GM21528 (cell line): ENCODE measurements at regions not wholly inside any gene's neighbourhood (a gene's known extent, or its start where the extent isn't known, plus 50 kb on each side); places are given as distances from the start of the nearest gene placed in this dataset.
"Not testable (repeated sequence)": the region's sequence is repeated elsewhere in the genome, so short reads cannot be mapped to it uniquely, and the experiment has no call there.

Experiments used
- ATAC-seq: cut with Tn5 transposase; IDR thresholded peaks from one replicate; pipeline ENCODE4 v1.9.1; 2021; ENCODE audit warnings: mild to moderate bottlenecking, moderate library complexity; ENCODE audit not compliant: unreplicated experiment, low FRiP score

DNA sequence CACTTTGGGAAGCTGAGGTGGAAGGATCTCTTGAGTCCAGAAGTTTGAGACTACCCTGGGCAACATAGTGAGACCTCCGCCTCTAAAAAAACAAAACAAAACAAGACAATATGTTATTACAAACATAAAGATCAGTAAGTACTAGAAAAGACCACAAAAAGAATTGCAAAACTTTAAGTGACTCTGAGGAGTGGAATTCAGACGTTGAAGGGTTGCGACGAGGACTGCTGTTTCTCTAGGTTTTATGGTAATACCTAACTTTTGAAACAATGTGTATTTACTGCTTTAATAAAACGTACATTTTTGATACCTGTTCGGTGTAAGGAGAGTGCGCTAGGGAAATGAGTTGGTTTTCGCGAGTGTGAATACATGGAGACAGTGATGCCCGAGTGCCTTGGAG is 250.4 kb downstream of the GATA3 start:
- ATAC-seq: no peak

DNA sequence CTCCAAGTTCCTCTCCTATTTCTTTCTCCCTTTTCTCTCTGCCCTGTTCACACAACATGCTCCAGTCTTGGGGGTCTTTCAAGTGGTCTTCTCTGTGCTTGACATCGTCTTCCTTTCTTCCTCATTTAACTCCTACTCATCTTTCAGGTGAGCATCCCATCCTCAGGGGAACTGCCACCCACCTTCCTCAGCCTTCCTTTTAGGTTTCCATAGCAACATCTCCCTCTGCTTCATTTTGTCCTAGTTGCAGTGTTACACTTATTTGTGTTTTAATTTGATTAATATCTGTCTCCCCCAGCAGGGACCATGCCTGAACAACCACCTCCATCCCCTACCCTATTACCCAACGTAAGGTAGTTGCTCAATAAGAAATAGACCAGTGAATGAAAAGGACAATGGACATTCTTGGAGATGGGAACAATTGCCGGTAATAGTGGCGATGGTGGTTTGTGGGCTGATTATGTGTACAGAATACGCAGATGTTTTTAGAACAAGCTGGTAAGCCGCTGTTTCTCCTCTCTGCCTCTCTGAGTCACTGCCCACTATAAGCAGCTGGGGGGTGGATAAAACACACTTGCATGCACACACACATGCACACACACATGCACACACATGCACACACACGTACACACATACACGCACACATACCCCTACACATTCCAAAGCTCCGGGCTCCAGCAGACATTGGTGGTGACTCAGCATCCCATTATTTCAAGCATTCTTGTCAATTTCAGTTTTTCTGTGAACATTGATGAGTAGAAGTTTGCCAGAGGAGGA is 251.6 kb downstream of the GATA3 start:
- no peak for ATAC-seq

DNA sequence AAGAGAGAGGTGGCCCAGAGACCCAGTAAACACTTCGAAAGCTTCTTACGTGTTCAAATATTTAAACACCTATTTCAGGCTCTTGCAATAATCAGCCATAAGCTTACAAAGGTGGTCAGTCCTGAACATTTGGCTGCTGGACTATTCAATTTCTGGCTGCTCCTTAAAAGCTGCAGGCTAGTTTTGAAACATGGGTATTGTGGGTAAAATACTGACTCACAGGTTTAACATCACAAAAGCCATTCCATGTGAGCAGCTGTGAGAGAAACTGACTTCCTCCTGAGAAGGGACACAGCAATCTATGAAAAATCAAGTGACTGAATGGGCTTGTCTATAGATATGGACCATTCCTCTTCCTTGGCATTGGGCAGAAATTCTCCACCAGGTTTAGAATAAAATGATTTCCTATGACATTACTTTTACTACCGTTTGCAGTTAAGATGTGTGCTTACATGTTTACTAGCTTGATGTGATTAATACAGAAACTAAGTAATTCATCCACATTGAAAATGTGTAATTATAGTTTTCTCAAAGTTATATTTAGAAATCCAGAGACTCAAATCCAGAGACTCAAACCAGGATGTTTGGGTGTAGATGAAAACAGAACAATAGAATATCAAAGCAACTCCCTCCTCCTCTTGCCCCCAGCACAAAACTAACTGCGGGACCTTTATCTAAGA is 252.3 kb downstream of the GATA3 start:
- ATAC-seq: no peak

DNA sequence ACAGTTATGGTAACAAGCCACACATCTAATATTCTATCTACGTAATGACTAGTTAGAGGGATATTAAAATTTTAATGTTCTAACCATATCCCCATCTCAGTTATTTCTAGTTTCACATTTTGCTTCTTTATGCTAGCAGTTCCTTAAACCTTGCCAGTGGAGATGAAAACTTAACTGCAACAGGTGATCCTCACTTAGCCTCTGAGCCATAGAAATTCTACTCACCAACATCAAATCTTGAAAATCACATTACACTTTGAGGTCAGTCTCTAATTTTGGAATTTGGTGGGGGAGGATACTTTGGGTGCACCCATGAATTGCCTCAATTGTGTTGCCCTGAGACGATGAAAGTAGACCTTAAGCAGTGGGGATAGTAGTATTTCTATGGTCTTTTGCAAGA is 256.4 kb downstream of the GATA3 start:
- ATAC-seq: no peak

DNA sequence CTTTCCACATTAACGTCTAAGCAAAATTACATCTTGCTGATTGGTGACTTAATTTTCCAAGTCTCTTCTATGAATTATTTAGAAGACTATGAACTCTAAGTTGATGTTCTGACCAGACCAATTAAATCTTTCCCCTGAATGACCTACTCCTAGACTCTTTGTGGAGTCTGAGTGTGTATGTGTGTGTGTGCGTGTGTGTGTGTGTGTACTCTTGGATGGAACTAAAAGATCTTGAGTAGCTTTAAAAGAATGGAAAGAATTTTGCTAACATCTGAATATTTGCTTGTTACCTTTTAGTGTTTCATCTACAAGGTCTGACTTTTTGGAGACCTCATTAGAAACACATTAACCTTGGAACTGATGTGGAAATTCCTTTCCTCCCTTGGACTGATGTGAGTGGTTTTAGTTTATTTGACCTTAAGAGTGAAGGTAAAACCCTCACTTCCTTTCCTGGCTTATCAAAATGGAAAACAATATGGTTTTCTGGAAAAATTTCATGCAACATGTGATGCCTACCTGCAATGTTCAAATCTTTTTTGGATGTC is 257.1 kb downstream of the GATA3 start:
- no peak for ATAC-seq

DNA sequence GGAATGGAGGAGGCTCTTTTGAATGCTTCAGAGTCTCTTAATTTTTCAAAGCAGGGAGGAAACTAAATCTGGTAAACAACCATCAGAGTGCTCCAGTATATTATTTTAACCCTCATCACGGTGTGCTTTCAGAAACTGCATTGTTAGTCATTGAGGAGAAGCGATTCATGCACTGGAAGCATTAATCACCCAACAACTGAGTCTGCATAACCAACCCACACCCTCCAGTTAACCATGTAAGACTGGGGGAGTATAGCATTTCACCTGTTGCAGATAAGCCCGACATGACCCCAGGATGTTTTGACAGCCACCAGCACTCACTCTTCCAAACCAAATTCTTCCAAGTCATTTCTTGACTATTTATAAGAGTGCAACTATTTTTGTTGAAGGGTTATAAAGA is 257.6 kb downstream of the GATA3 start:
- no peak for ATAC-seq

DNA sequence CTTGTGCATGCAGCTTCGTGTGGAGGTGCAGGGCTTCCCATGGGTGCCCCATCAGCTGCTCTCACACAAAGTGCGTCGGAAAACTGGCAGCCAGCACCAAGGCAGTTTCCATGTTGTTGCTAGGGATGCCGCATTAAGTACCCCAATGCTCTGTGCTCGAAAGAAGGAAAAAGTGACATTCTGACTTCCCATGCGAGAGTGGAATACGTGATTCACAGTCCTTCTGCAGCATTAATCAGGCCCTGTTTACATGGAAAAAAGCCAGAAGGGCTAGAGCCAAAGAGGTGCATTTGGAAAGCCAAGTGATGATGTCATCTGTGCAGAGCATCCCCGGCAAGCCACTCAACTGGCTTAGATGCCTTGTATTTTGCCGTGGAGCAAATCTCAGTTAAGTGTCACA is 258.3 kb downstream of the GATA3 start:
- no peak for ATAC-seq

DNA sequence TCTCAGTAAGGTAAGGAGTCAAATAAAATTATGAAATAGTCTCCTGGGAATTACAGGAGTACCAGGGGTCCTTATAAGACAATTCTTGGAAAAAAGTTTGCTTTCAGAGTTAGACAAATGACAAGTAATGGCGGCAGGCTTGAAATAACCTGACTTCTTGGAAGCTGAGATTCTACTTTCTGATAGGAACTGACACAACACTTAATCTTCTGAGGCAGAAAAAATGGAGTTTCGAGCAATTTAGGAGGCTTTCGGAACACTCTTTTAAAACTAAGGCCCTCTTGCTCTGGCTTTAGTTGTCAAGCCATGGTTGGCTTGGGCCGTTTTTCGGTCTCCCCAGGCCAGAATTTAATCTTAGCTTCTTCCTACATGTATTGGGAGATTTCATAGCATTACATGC is 260.0 kb downstream of the GATA3 start:
- no peak for ATAC-seq

DNA sequence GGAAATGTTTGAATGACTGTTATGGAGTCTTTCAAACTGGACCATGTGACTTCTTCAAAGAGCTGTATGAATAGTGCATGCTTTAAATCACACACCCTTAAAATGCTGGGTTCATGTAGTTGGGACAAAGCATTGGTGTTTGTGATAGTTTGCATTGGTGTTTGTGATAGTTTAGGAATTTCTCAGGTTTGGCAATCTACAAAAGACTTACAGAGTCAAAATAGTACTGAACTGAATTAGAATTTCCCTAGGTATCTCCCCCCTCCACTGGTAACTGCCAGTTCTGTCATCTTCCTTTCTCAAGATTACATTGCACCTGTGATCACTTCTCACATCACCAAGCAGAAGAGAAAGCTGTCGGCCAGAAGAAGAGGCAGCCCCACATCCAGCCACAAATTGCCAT is 261.1 kb downstream of the GATA3 start:
- no peak for ATAC-seq

DNA sequence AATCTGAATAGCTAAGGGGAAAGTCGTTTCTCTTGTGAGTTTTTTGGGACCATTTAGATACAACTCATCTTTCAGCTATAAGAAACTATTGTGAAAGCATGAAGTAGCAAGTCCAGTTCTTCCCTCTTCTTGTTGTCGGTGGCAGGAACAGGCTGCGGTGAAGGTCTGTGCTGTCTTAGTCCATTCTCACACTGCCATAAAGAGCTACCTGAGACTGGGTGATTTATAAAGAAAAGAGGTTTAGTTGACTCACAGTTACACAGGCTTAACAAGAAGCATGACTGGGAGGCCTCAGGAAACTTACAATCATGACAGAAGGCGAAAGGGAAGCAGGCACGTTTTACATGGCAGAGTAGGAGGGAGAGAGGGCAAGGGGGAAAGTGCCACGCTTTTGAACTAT is 261.8 kb downstream of the GATA3 start:
- ATAC-seq: no peak

DNA sequence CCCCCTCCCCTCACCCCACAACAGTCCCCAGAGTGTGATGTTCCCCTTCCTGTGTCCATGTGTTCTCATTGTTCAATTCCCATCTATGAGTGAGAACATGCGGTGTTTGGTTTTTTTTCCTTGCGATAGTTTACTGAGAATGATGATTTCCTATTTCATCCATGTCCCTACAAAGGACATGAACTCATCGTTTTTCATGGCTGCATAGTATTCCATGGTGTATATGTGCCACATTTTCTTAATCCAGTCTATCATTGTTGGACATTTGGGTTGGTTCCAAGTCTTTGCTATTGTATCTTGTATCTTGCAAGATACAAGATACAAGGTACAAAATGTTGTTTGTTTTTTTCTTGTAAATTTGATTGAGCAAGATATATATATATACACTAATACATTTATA is 263.9 kb downstream of the GATA3 start:
- ATAC-seq: not testable (repeated sequence)

DNA sequence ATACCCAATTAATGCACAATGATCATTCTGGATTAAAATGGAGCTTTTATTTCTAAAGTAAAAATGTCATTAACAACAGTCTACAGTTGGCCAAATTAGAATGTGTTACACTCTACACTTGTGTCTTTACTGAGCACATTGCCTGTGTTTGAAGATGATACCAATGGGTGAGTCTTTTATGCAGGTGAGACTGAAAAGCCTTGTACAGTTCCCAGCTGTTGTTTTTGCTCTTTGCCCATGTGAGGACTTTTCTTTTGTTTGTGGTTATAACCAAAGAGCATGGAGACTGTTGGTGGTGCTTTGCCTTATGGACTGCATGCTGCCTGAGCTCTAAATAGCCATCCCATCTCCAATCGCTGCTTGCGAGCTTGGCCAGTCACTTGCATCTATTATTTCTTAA is 264.5 kb downstream of the GATA3 start:
- no peak for ATAC-seq

DNA sequence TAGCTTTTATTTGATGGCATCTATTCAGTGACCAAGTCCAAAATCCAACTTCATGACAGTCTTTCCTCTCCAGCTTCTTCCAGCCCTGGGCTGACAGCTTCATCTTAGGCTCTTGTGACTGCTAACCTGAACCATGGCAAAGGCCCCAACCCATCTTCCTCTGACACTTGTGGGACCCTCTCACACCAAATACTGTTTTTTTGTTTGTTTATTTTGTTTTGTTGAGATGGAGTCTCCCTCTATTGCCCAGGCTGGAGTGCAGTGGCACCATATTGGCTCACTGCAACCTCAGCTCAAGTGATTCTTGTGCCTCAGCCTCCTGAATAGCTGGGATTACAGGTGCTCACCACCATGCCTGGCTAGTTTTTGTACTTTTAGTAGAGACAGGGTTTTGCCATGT is 265.2 kb downstream of the GATA3 start:
- ATAC-seq: no peak

DNA sequence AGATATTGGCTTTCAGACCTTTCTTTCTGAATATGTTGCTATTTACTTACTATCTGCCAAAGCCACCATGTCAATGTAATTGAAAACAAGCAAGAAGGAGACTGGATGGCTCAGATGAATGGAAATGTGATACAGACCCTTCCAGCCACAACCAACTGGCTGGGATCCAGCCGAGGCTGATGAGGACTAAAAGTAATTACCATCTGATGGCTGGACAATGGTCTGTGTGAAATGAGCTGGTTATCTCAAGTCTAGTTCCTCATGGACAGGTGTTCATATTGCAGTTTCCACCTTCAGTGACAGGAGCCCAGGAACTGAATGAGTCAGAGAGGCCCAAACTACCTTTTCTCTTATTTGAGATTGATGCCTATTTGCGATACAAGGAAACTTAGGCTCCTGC is 267.5 kb downstream of the GATA3 start:
- no peak for ATAC-seq

DNA sequence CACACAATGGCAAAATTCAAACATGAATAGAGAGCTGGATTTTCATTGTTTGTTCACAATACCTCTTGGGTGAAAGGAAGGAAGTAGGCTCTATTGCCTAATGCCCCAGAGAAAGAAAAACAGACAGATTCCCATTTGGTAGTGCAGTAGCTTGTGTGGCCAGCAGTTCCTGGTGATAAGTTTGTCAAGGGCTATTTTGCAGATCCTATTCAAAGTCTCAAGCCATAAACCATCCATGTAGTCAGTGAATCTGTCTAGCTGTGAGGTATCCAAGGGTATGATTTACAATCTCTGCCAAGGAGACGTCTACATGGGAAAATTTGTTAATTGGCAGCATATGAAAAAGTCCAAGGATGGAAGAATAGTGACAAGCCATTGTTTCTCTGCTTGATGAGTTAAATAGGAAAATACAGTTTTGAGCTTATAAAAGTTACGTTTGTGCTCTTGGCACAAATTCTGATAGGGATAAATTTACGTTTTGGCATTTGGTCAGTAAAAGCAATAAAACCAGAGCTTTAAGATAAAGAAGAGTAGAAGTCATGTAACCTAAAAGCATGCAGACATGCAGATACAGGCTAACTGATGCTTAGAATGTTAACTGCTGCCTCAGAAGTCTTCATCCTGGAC is 269.1 kb downstream of the GATA3 start:
- ATAC-seq: no peak

DNA sequence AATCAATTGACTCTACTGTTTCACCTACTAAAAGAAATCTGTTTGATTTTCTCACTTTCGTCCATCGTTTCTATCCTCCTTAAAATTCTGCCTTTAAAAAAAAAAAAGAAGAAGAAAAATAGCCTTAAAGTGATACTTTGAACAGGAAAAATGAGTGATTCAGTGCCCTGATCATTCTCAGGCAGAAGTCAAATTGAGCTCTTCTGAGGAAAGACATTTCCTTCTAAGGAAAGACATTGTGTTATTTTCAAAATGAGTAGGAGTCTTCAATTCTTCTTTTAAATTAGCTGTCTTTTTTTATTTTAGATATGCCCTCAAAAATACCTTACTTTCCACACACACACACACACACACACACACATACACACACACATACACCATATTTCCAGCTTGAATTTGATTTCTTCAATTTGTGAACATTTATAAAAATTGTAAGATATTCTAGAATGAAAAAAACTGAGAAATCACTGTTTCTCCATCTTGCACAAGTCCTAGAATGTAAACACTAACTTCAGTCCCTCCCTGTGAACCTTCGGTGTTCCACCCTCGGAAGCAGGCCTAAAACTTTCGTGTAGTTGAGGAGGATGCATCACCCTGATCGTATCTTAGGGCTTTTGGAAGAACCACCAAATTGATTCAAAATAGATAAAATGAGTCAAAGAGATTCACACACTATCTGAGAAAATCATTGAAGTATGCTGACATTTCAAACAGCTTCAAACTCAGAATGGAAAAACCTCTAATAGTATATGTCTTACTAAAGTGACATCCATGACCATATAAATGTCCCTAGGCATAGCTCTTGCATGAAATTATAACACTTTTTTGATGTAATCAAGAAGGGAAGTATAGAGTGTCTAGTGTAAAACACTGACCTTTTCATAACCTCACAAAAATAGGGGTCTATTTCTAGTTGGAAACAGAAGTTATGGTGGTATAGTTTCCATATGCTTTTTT is 270.8 kb downstream of the GATA3 start:
- ATAC-seq: no peak

DNA sequence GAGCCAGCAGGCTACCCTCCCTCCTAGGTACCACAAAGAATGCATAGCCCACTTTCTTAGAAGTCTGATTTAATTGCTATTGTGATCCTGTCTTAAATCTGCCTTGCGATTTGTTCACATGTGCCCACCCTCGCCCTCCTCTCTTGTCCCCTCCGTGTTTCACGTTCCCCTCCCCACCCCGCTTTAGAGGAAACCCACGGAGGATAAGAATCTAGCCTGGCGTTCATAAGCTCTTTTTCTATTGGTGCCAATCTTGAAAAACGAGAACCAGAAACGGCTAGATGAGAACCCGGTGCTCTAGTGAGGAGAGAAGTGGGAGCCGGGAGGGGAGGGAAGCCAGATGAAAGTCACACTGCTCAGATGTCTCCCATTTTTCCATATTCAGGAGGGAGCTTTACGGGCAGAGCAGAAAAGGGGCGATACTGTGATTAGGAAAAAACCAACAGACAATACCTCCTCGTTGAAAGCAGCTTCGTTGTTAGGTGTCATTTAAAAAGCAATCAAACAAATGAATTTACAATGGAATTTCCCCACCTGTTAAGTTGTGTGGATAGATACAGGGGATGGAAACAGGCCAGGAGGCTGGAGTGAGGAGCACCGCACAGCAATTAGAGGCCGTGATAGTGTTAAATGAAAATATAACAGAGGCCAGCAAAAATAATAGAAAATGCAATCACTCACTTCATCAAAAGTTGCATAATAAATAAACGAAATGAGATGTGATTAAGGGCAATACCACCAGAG is 272.1 kb downstream of the GATA3 start:
- no peak for ATAC-seq

DNA sequence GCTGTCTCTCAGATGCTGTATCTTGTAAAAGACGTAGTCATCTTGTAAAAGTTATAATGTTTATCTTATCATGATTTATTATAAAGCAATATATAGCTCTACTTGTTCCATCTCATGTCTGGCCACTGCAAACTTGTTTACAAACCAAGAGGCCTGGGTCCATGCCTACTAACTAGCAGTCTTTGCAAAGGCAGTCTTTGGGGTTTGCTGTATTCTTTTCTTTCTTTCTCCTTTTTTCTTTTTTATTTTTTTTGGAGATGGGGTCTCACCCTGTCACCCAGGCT is 272.6 kb downstream of the GATA3 start:
- no peak for ATAC-seq

DNA sequence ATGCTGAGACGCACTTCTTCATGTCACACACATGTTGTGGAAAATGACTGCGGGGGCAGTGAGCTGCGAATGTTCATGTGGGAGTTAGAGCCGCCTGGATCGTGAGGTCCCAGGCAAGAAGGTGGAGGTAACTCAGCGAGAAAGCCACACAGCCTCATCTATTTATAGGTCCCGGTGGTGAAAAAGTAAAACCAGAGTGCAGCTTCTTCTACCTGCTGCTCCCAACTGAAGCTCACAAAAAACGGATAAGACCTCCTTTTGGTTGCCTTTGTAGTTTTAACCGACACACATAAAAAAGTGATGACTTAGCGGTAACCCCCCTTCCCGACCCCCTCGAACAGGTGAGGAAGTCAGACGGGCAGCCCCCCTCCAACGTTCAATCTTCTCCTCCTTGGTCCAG is 276.9 kb downstream of the GATA3 start:
- no peak for ATAC-seq
